ENCODE measurements at regions not wholly inside any gene's neighbourhood (a gene's known extent, or its start where the extent isn't known, plus 50 kb on each side); places are given as distances from the start of the nearest gene placed in this dataset.

DNA sequence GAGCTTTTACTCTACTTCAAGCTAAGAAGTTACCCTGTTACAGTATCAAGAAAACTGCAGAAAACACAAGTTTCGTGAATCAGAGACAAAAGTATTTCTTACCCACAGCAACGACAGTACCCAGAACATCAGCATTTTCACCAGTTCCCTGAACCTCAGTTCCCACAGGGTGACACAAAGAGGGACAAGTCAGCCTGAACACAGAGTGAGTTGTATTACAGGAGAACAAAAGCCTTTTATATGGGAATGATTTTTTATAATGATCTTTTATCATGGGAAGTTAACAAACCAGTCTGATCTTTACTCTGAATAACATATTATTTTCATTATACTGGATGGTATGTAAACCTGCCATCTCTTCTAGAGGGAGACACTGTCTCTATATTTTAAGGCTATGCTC, 139.0 kb upstream of the ITGA1 start (continued):
- TF ChIP-seq, protein P1, sequence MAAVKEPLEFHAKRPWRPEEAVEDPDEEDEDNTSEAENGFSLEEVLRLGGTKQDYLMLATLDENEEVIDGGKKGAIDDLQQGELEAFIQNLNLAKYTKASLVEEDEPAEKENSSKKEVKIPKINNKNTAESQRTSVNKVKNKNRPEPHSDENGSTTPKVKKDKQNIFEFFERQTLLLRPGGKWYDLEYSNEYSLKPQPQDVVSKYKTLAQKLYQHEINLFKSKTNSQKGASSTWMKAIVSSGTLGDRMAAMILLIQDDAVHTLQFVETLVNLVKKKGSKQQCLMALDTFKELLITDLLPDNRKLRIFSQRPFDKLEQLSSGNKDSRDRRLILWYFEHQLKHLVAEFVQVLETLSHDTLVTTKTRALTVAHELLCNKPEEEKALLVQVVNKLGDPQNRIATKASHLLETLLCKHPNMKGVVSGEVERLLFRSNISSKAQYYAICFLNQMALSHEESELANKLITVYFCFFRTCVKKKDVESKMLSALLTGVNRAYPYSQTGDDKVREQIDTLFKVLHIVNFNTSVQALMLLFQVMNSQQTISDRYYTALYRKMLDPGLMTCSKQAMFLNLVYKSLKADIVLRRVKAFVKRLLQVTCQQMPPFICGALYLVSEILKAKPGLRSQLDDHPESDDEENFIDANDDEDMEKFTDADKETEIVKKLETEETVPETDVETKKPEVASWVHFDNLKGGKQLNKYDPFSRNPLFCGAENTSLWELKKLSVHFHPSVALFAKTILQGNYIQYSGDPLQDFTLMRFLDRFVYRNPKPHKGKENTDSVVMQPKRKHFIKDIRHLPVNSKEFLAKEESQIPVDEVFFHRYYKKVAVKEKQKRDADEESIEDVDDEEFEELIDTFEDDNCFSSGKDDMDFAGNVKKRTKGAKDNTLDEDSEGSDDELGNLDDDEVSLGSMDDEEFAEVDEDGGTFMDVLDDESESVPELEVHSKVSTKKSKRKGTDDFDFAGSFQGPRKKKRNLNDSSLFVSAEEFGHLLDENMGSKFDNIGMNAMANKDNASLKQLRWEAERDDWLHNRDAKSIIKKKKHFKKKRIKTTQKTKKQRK (IDR thresholded peaks at IDR 0.05; ENCODE audit: low read depth, low read length) = no peak
- TF ChIP-seq, protein P2, sequence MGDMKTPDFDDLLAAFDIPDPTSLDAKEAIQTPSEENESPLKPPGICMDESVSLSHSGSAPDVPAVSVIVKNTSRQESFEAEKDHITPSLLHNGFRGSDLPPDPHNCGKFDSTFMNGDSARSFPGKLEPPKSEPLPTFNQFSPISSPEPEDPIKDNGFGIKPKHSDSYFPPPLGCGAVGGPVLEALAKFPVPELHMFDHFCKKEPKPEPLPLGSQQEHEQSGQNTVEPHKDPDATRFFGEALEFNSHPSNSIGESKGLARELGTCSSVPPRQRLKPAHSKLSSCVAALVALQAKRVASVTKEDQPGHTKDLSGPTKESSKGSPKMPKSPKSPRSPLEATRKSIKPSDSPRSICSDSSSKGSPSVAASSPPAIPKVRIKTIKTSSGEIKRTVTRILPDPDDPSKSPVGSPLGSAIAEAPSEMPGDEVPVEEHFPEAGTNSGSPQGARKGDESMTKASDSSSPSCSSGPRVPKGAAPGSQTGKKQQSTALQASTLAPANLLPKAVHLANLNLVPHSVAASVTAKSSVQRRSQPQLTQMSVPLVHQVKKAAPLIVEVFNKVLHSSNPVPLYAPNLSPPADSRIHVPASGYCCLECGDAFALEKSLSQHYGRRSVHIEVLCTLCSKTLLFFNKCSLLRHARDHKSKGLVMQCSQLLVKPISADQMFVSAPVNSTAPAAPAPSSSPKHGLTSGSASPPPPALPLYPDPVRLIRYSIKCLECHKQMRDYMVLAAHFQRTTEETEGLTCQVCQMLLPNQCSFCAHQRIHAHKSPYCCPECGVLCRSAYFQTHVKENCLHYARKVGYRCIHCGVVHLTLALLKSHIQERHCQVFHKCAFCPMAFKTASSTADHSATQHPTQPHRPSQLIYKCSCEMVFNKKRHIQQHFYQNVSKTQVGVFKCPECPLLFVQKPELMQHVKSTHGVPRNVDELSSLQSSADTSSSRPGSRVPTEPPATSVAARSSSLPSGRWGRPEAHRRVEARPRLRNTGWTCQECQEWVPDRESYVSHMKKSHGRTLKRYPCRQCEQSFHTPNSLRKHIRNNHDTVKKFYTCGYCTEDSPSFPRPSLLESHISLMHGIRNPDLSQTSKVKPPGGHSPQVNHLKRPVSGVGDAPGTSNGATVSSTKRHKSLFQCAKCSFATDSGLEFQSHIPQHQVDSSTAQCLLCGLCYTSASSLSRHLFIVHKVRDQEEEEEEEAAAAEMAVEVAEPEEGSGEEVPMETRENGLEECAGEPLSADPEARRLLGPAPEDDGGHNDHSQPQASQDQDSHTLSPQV (IDR thresholded peaks at IDR 0.05) = no peak
- TF ChIP-seq JUND (IDR thresholded peaks at IDR 0.05; ENCODE audit: low read depth, low read length) (no peak), EED (IDR thresholded peaks at IDR 0.05; ENCODE audit: low read depth) (no peak), CBX5 (IDR thresholded peaks at IDR 0.05; ENCODE audit: low read depth) (no peak)
